Loucy (cell line): ENCODE measurements at regions not wholly inside any gene's neighbourhood (a gene's known extent, or its start where the extent isn't known, plus 50 kb on each side); places are given as distances from the start of the nearest gene placed in this dataset.
"Not testable (repeated sequence)": the region's sequence is repeated elsewhere in the genome, so short reads cannot be mapped to it uniquely, and the experiment has no call there.

ENCODE experiments used
- EZH2phosphoT487 ChIP-seq: fragments of 200-600 bp; IDR thresholded peaks from 2 replicates; pipeline ENCODE4 v1.6.1; 2018; ENCODE audit warnings: antibody characterized with exemption, mild to moderate bottlenecking, moderate library complexity, borderline replicate concordance
- TF ChIP-seq, protein P1 (sequence below): fragments of 200-600 bp; sonication (generic); conservative IDR thresholded peaks from 2 replicates; pipeline ENCODE4 v1.5.1; 2014; ENCODE audit warnings: mild to moderate bottlenecking, antibody characterized with exemption, low read length

DNA sequence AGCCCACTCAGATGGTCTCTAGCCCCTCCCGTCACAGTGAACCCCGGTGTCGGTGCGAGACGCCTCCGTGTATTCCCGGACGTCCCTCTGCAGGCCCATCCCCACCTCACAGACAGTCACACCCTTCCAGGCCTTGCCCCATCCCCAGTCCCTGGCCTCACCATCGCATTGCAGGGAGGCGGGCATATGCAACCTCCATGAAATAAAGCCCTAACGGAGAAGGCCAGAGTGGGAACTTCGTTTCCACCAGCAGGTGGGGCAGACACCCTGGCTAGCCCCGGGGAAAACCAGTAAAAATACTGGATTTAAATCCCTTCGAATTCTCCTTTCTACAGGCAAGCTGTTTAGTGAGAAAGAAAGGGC, 154.3 kb downstream of the TMEM121 start:
- TF ChIP-seq, protein P1, sequence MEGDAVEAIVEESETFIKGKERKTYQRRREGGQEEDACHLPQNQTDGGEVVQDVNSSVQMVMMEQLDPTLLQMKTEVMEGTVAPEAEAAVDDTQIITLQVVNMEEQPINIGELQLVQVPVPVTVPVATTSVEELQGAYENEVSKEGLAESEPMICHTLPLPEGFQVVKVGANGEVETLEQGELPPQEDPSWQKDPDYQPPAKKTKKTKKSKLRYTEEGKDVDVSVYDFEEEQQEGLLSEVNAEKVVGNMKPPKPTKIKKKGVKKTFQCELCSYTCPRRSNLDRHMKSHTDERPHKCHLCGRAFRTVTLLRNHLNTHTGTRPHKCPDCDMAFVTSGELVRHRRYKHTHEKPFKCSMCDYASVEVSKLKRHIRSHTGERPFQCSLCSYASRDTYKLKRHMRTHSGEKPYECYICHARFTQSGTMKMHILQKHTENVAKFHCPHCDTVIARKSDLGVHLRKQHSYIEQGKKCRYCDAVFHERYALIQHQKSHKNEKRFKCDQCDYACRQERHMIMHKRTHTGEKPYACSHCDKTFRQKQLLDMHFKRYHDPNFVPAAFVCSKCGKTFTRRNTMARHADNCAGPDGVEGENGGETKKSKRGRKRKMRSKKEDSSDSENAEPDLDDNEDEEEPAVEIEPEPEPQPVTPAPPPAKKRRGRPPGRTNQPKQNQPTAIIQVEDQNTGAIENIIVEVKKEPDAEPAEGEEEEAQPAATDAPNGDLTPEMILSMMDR: not testable (repeated sequence)
- TF ChIP-seq EZH2phosphoT487: not testable (repeated sequence)
